Fibroblast of the conjunctiva (primary cell): ENCODE measurements at regions not wholly inside any gene's neighbourhood (a gene's known extent, or its start where the extent isn't known, plus 50 kb on each side); places are given as distances from the start of the nearest gene placed in this dataset.
"Not testable (repeated sequence)": the region's sequence is repeated elsewhere in the genome, so short reads cannot be mapped to it uniquely, and the experiment has no call there.

Source experiments
- DNase-seq: peaks from one replicate; pipeline ENCODE4 v3.0.0-alpha.2; 2010; ENCODE audit warnings: low read depth

DNA sequence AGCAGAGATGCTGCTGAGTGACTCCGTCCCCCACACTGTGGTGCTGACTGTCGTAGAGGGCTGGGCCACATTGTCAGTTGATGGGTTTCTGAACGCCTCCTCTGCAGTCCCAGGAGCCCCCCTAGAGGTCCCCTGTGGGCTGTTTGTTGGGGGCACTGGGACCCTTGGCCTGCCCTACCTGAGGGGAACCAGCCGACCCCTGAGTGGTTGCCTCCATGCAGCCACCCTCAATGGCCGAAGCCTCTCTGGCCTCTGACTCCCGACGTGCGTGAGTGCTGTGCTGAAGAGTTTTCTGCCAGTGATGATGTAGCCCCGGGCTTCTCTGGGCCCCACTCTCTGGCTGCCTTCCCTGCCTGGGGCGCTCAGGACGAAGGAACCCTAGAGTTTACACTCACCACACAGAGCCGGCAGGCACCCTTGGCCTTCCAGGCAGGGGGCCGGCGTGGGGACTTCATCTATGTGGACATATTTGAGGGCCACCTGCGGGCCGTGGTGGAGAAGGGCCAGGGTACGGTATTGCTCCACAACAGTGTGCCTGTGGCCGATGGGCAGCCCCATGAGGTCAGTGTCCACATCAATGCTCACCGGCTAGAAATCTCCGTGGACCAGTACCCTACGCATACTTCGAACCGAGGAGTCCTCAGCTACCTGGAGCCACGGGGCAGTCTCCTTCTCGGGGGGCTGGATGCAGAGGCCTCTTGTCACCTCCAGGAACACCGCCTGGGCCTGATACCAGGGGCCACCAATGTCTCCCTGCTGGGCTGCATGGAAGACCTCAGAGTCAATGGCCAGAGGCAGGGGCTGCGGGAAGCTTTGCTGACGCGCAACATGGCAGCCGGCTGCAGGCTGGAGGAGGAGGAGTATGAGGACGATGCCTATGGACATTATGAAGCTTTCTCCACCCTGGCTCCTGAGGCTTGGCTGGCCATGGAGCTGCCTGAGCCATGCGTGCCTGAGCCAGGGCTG is 181.1 kb downstream of the TBC1D2B start:
- not testable (repeated sequence) for DNase-seq

DNA sequence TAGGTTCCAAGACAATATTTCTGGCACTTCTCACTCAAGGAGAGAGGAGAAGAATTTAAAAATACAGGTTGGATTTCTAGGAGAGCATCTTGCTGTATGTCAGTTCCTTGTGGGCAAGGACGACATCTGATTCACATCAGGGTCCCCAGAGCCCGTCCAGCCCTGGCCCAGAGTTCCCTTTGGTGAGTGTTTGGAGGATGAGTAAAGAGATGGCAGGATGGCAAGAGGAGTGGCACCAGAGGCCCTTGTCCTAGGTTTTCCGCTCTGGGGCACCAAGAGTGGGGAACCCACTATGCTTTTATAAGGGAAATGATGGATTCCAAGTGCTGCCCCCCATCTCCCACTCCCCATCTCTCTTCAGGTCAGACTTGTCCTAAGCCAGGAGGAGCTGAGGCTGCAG is 181.8 kb downstream of the TBC1D2B start:
- no peak for DNase-seq

DNA sequence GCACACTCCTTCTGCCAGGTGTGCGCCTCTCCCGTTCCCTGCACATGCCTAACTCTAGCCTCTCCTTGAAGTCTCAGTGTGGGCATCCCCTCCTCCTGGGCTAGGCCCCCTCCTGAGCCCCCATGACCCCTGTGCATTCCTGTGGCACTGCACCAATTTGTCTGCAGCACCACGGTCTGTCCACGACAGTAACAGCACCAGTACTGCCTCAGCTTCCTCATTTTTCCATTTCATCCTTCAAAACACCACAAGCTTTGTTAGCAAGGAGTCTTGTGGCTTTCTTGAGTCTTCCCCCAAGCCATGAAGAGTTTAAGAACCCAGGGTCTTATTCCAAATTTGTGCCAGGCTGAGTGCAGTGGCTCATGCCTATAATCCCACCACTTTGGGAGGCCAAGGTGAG is 182.4 kb downstream of the TBC1D2B start:
- not testable (repeated sequence) for DNase-seq

DNA sequence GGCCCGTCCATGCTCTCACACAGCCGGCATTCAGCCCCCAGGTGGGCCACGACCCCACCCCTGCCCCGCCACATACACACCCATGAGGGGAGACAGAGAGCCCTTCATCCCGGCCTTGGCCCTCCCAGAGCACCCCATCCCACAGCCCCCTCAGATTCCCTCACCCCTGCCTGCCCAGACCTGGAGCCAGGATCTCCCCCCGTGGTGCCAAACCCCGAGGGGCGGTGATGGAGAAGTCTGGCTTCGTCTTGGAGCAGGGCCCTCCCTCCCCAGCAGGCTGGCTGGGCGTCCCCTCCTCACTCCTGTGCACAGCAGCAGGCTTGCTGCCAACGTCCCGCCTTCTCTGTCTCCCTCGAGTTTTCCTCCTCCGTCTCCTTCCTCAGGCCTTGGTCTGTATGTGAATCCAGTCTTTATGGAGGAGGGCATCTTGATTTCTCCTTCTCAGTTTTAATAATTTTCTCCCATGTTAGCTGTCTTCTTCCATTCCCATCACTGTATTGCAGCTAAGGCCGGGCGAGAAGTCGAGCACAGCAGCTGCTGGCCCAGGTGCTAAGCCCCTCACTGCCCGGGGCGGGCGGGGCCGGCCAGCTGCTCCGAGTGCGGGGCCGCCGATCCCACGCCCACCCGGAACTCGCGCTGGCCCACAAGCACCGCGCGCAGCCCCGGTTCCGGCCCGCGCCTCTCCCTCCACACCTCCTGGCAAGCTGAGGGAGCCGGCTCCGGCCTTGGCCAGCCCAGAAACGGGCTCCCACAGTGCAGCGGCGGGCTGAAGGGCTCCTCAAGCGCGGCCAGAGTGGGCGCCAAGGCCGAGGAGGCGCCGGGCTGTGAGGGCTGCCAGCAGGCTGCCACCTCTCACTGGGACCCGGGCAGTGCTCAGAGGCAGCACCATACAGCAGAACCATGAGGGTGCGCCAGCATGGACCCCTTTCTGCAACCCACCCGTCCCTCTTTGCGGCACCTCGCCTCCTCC is 183.6 kb downstream of the TBC1D2B start:
- not testable (repeated sequence) for DNase-seq

DNA sequence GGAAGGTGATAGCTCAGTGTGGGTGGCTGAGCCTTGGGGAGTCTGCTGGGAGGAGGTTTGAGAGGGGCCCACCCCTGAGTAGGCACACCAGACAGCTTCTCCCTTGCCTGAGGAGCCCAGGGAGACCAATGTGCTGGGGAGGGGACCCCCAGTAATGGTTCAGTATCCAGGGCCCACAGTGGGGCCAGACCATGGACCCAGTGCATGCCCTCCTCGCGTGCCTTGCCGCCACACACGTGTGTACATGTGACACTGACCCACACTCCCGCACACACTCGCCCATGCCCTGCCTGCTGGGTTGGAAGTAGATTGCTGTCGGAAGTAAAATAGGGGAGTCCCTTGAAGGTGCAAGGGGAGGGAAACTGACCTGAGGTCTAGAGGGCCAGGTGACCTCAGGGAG is 184.3 kb downstream of the TBC1D2B start:
- DNase-seq, result not testable (repeated sequence)

DNA sequence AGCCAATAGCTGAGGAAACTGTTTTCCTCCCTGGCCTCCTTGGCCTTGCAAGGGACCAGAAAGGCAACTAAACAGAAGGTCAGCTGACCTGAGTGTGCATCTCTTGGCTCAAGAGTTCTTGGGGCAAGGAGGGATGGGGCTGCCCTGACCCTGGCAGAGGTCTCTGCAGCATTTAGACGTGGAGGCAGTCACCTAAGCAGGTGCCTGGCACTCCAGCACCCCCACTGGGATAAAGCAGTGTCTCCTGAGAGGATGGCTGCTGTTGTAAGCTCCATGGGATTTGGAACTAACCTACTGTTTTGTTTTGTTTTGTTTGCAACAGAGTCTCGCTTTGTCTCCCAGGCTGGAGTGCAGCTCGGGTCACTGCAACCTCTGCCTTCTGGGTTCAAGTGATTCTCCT is 185.2 kb downstream of the TBC1D2B start:
- DNase-seq, result no peak

DNA sequence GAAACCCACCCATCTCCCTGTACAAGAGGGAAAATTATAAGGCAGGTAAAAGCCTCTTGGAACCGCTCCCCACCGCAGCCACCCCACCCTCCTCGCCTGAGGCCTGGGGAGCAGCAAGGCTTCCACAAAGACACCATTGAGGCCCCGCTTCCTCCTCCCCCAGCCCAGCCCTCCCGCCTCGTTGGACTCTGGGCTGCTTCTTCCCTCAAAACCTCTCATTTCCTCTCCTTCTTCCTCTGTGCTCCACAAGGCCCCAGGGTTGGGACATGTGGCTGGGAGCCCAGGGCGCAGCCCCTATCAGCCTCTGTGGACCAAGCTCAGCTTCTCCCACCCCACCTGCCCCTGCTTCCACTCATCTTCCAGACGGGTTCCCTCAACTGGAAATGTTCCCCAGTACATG is 185.6 kb downstream of the TBC1D2B start:
- DNase-seq, result not testable (repeated sequence)

DNA sequence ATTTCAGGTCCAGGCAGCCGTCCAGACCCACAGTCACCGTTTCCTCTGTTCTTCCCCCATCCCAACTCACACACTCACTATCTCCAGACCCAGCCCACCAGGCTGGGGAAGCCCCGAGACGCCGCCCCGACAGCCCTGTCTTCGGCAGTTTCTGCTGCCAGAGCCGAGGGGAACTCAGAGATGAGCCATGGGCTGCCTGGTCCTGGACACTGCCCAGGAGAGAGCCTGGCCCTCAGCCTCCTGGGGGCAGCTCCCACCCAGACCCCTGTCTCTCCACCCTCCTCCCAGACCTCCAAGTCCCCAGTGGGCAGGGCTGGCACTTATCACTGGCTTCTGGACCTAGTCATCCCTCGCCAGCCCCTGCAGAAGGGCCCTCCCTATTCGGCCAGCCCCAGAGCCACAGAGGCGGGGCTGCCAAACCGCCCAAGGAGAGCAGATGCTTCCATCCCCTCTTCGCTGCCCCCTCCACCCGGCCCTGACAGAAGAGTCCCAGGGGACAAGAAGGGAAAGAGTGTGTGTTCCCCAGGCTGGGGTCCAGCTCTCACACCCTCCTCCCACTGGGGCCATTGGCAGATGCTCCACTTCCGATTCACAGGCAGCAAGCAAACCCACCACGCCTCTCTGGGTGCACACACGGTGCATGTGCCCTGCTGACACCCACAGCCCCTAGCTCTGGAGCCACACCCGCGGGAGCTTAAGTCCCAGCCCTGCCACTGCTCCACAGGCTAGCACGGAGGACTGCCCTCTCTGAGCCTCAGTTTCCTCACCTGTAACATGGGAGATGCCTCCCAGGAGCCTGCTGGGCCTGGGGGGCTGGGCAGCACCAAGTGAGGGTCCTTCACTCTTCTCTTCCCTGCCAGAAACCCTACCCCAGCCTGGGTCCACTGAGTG is 186.4 kb downstream of the TBC1D2B start:
- not testable (repeated sequence) for DNase-seq

DNA sequence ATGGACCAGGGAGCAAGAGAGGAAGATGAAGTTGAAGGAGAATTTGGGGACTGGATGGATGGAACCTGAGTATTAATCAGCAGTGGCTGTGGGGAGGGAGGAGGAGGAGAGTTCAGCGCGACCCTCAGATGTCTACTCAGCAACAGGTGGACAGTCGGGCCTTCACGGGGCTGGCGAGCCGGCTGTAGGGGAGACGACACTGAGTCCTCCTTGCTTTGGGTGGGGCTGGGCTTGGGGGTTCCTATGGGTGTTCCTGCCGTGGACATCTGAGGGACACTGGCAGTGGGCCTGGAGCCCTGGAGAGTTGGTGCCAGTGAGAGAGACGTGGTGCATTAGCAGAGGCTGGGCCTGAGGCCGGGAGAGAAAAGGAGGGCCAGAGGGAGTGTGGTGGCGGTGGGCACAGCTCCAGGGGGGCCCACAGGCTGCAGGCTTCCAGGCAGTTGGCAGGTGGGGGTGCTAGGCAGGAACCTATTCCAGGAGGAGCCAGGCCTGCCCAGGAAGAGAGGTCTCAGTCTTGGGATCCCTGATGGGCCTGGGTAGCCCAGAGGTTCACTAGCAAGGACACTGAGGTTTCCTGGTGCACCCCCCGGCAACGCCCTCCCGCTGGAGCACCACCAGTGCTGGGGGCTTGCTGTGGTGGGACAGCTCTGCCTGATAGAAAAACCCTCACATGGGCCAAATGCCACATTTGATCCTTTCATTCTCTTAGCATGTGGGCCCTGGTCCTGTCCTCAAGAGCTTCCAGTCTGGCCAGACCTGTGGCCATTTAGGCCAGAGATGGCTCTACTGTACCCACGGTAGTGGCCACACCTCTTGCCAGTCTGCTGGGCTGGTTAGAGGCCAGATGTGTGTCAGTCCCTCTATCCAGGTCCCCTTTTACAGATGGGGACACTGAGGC is 187.4 kb downstream of the TBC1D2B start:
- DNase-seq, result not testable (repeated sequence)

DNA sequence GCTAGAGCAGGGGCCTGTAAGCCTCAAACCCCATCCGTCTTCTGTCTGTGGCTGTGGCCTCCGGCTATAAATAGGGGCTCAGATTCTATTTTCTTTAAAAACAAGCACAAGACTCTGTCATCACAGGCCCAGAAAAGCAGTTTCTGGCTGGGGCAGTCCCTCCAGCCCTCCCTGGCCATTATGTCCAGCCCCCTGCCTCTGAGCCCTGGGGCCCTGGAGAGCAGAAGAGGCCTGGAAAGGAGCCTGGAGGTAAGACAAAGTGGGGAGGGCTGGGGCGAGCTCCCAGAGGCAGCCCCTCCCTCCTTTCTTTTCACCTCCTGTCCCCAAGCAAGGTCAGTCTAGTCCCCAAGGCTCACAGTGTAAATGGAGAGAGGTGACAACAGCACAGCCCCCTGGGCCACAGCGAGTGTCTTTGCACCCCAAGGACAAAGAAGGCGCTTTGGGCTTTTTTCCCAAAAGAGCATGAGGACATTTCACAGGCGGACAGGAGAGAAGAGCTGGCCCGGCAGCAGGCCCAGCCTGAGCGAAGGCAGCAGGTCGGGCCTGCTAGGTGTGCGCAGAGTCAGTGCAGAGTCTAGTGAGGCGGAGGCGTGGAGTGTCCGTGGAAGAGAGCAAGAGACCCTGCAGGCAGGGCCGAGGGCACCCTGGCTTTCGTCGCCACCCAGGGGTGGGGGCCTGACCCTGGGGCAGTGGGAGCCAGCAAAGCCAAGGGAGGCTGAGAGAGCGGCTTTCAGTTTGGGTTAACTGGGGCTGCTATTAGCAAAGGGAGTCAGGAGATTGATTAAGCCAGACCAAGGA is 188.3 kb downstream of the TBC1D2B start:
- DNase-seq, result no peak

DNA sequence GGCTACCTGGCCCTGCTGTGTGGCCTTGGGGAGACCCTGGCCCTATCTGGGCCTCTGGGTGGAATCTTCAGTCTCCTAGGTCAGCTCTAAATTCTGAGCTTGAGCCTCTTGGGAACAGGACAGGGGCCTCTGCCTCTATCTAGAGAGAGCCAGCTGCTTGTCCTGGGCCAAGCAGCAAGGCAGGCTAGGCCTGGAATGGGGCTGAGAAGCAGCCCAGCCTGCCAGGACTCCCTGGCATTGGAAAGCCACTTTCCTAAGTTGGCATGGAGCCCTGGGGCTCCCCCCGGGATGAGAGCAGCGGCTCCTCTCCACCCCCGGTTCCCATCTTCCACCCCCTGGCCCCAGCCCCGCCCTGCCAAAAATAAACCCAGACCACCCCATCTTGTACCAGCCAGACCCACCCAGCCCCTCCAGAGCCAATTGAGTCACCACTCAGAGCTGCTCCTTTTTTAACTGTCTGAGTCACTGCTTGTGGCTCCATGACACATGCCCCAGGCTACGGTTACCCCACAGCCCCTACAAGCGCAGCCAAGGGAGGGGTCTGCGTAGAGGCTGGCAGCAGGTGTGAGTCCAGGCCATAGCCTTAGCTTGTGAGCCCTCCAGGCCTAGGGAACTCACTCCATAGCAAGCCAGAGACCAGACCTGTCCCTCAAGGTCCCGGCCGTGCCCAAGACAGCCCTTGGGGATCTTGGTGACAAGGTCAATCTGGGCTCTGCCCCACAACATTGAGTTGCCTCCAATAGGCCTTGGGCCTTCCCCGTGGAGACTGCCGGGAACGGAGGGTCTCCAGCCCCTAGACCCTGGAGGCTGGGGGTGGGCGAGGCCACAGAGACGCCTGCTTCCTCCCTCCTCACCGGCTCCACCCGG is 189.7 kb downstream of the TBC1D2B start:
- DNase-seq, result not testable (repeated sequence)

DNA sequence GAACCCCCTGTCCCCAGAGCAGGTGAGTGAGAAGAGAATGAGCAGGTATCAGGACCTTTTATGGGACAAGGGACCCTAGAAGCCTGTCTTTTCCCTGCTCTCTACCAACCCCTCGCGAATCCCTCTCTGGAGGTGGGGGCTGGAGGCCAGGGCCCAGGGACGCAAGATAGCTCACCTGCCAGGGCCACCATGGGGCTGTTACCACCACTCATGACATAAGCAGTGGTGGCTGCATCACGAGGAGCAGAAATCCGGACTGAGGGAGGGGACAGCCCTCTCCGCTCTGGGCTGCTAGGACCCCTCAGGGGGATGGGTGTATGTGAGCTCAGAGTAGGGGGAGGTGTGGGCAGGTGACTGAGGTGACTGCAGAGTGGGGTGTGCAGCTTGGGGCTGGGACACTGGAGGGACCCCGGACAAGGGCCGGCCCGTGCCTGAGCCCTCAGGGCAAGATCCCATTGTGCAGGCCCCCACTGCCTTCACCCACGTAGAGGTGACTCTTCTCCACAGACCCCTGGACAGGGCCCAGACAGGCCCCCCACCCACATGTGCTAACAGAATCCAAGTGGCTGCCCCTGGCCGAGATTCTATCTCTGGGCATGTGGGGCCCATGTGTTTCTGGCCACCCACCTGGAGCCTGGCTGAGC is 190.6 kb downstream of the TBC1D2B start:
- no peak for DNase-seq

DNA sequence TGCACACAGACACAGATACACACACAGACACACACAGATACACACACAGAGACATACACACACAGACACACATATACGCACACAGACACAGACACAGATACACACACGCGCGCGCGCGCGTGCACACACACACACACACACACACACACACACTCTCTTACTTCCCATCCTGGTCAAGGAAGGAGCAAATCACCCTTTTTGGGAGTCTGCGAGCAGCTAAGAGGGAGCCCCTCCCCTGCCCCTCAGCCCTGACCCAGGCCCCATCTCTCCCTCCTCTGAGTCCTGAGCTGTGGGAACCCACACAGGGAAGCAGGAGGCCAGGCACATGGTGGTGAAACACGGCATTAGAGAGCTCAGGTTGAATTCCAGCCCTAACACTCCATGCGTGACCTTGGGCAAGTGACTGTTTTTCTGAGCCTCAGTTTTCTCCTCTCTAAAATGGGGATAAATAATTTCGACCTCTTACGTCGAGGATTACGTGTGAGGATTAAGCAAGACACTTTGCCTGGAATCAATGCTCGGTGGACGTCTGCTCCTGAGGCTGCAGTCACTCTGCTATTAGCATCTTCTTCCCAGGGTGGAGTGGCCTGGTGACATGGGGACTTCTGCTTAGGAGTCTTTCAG is 191.5 kb downstream of the TBC1D2B start:
- not testable (repeated sequence) for DNase-seq

DNA sequence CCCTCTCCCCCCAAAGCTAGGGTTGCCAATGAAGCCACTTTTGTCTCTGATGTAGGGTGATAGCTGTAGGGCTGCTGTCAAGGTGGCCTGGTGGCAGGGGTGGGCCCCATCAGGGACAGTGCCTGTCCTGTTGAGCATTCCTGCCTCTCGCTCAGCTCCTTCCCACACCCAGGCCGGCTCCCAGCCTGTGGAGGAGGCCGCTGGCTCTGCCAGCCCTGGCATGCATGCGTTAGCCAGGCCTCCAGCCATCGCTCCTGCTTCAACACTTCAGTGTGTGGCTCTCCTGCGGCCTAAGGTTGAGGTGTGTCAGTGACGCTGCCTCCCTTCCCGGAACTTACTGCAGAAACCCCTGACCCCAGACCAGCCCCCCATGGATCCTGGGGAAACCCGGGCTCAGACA is 194.5 kb downstream of the TBC1D2B start:
- not testable (repeated sequence) for DNase-seq

DNA sequence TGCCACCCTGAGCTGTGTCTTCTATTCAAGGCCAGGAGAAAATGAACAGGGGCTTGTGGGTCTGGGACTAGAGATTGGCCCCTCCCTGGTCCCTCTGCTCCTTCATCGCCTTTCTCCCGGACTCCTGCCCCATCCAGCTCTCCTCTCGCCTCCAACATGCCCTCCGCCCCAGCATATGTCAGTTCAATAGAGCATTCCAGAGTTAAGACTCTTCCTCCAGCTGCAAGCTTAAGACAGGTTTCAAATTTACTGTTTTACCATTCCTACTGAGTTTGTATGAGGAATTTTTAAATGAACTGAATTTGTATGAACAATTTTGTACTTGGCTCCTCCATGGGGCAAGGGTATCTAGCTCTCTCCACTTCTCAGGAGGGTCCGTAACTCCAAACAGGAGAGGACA is 195.6 kb downstream of the TBC1D2B start:
- no peak for DNase-seq

DNA sequence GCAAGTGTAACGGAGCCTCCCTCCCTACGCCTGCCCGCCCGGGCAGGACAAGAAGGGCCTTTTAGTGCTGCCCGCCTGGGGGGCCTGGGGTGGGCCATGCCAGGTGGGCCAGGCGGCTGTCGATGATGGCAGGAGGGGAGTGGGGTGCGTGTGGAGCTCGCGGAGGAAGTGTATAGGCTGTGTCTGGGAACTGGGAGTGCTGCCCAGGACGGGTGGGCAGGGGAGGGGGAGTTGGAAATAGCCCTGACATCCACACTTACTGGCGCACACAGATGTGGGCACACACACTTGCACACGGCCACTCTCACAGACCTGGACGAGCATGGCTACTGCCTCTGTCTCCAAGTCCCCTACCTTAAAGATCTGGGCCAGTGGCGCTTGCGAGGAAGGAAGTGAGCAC is 196.0 kb downstream of the TBC1D2B start:
- DNase-seq, result not testable (repeated sequence)

DNA sequence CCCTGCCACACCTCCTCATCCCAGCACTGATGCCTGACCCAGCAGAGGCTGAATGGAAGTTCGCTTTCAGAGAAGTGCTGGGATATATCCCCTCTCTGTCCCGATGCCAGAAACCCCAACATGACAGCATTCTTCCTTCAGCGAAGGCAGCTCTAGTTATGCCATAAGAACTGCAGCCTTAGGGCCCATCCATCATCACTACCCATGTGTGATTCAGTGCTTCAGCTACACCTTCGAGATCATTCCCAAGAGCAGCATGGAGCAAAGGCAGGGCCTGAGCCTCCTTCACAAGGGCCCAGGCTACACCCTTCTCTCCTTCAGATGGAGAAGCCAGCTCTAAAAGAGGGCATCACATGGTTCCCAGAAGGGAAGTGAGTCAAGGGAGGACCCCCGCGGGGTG is 198.0 kb downstream of the TBC1D2B start:
- not testable (repeated sequence) for DNase-seq
